CD8-positive, alpha-beta memory T cell (primary cell): ENCODE measurements at regions not wholly inside any gene's neighbourhood (a gene's known extent, or its start where the extent isn't known, plus 50 kb on each side); places are given as distances from the start of the nearest gene placed in this dataset.

Source experiments
- CTCF ChIA-PET: fragments of 350-600 bp; sonication (Branson Sonifier 250); formaldehyde crosslinking; loops from one replicate; lab custom pipeline; 2021; ENCODE audit warnings: antibody characterized with exemption; lab: Charles Lee
- POLR2A ChIA-PET: fragments of 350-600 bp; sonication (Branson Sonifier 250); formaldehyde crosslinking; loops from one replicate; lab custom pipeline; 2021; ENCODE audit warnings: antibody characterized with exemption; lab: Charles Lee
- DNase-seq, 5 donors: peaks; one replicate each; pipeline versions ENCODE4 v3.0.0 to v3.0.0-alpha.2; 2020 to 2022; ENCODE audit warnings: mixed read lengths in 1 of 5
- H3K27ac ChIP-seq: one replicate; pipeline ENCODE4 v1.7.0; 2013; ENCODE audit warnings: low read depth, mild to moderate bottlenecking, low read length, moderate library complexity
- H3K27me3 ChIP-seq: 2 replicates; pipeline ENCODE4 v1.7.0; 2013; ENCODE audit warnings: low read length, mild to moderate bottlenecking; ENCODE audit not compliant: insufficient read depth, poor library complexity, severe bottlenecking
- H3K36me3 ChIP-seq: 2 replicates; pipeline ENCODE4 v1.7.0; 2013; ENCODE audit warnings: mild to moderate bottlenecking, low read length, moderate library complexity; ENCODE audit not compliant: insufficient read depth
- H3K4me1 ChIP-seq: 2 replicates; pipeline ENCODE4 v1.7.0; 2013; ENCODE audit warnings: mild to moderate bottlenecking, low read length, moderate library complexity; ENCODE audit not compliant: insufficient read depth
- H3K4me3 ChIP-seq: 2 replicates; pipeline ENCODE4 v1.7.0; 2013; ENCODE audit warnings: mild to moderate bottlenecking, low read length
- H3K9me3 ChIP-seq: 2 replicates; pipeline ENCODE4 v1.7.0; 2013; ENCODE audit warnings: mild to moderate bottlenecking, low read length
- H3K27ac Mint-ChIP-seq, 8 donors: one replicate each; pipeline ENCODE4 v1.8.0; 2020 to 2021; ENCODE audit warnings: mixed read lengths in 8 of 8, mild to moderate bottlenecking in 6 of 8, inconsistent platforms in 3 of 8, moderate library complexity in 3 of 8
- H3K27me3 Mint-ChIP-seq, 2 donors: one replicate each; pipeline ENCODE4 v1.8.0; 2020 to 2021; ENCODE audit warnings: mixed read lengths in 2 of 2, mild to moderate bottlenecking in 1 of 2, moderate library complexity in 1 of 2
- H3K36me3 Mint-ChIP-seq, 3 donors: one replicate each; pipeline ENCODE4 v1.8.0; 2020 to 2021; ENCODE audit warnings: mixed read lengths in 3 of 3, inconsistent platforms in 1 of 3, mild to moderate bottlenecking in 1 of 3
- H3K4me1 Mint-ChIP-seq, 3 donors: one replicate each; pipeline ENCODE4 v1.8.0; 2020 to 2021; ENCODE audit warnings: mixed read lengths in 3 of 3, inconsistent platforms in 1 of 3, mild to moderate bottlenecking in 1 of 3
- H3K4me3 Mint-ChIP-seq, 7 donors: one replicate each; pipeline ENCODE4 v1.8.0; 2020 to 2021; ENCODE audit warnings: mixed read lengths in 7 of 7, mild to moderate bottlenecking in 6 of 7, moderate library complexity in 4 of 7, inconsistent platforms in 2 of 7
- H3K9me3 Mint-ChIP-seq, 5 donors: one replicate each; pipeline ENCODE4 v1.8.0; 2020 to 2022; ENCODE audit warnings: mixed read lengths in 5 of 5, mild to moderate bottlenecking in 3 of 5, moderate library complexity in 2 of 5, inconsistent platforms in 1 of 5

DNA sequence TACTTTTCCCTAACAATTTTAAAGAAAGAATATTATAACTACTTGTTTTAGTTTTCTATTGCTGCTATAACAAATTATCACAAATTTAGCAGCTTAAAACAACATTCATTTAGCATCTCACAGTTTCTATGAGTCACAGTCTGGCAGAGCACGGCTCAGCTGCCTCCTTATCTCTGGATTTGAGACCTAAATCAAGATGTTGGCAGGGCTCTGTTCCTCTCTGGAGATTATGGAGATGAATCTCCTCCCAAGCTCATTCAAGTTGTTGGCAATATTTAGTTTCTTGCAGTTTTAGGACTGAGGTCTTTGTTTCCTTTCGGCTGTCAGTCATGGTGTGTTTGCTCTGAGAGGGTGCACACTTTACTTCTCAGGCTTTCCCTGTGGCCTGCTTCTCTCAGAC is 1065.8 kb upstream of the EYS start:
- H3K27me3 Mint-ChIP-seq, result no peaks in the 10 kb centered on the region
- no peaks in the 10 kb centered on the region for H3K4me1 Mint-ChIP-seq
- ChIA-PET POLR2A (no interaction called here), CTCF (no interaction called here)
- no peak overlapping the region for H3K4me3 Mint-ChIP-seq
- H3K27ac ChIP-seq, result no peak overlapping the region
- H3K27ac Mint-ChIP-seq, result no peak overlapping the region
- no peaks in the 10 kb centered on the region for H3K4me1 ChIP-seq
- no peak overlapping the region for H3K4me3 ChIP-seq
- H3K9me3 ChIP-seq, result no peaks in the 10 kb centered on the region
- no peaks in the 10 kb centered on the region for H3K36me3 Mint-ChIP-seq
- no peaks in the 10 kb centered on the region for H3K36me3 ChIP-seq
- no peaks in the 10 kb centered on the region for H3K27me3 ChIP-seq
- no peak for DNase-seq
- H3K9me3 Mint-ChIP-seq, result peaks cover 2 to 30% (median 19%) of the 10 kb centered on the region in 5 donors

- no peaks in the 10 kb centered on the region for H3K36me3 Mint-ChIP-seq
- Histone ChIP-seq H3K27me3 (no peaks in the 10 kb centered on the region), H3K27ac (no peak overlapping the region), H3K9me3 (no peaks in the 10 kb centered on the region), H3K36me3 (no peaks in the 10 kb centered on the region), H3K4me3 (no peak overlapping the region), H3K4me1 (no peaks in the 10 kb centered on the region)
- no peak for DNase-seq
- peaks cover under 1 to 29% (median 19%) of the 10 kb centered on the region in 5 donors for H3K9me3 Mint-ChIP-seq
- H3K27me3 Mint-ChIP-seq, result no peaks in the 10 kb centered on the region
- ChIA-PET POLR2A (no interaction called here), CTCF (no interaction called here)
- H3K27ac Mint-ChIP-seq, result no peak overlapping the region
- no peak overlapping the region for H3K4me3 Mint-ChIP-seq
- H3K4me1 Mint-ChIP-seq, result no peaks in the 10 kb centered on the region
Observed at GRCh38 chr6:66771626-66772025, 1064.6 kb upstream of the EYS start.

GRCh38 chr6:66751630-66752029 is 1044.6 kb upstream of the EYS start:
- no peaks in the 10 kb centered on the region for H3K4me1 Mint-ChIP-seq
- no peaks in the 10 kb centered on the region for H3K36me3 Mint-ChIP-seq
- no peak overlapping the region for H3K4me3 Mint-ChIP-seq
- Histone ChIP-seq H3K27me3 (no peaks in the 10 kb centered on the region), H3K27ac (no peak overlapping the region), H3K4me3 (no peak overlapping the region), H3K9me3 (no peaks in the 10 kb centered on the region), H3K4me1 (no peaks in the 10 kb centered on the region), H3K36me3 (no peaks in the 10 kb centered on the region)
- H3K27me3 Mint-ChIP-seq, result no peaks in the 10 kb centered on the region
- CTCF ChIA-PET, result no interaction called here
- no peak for DNase-seq
- POLR2A ChIA-PET, result no interaction called here
- no peak overlapping the region for H3K27ac Mint-ChIP-seq
- H3K9me3 Mint-ChIP-seq, result peaks cover 0 to 14% (median 10%) of the 10 kb centered on the region in 5 donors

DNA sequence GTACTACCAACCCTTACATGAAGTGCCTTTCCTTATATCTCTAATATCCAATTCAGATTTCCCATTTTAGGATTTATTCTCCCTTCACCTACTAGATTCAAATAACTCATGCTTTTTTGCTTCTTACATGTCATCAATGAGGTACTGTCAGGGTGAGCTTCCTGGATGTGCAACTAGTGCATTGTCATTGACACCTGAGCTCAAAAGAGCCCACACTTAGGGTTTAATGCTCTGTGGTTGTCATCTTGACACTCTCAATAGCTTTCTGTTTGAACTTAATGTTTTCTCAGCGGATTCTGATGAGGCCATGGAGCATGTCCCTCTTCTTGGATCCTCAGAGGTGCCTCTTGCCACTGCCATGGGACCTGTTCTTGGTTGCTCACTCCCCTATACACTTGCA is 1033.3 kb upstream of the EYS start:
- Mint-ChIP-seq H3K36me3 (no peaks in the 10 kb centered on the region), H3K9me3 (peaks cover 4 to 19% (median 12%) of the 10 kb centered on the region in 5 donors), H3K4me1 (no peaks in the 10 kb centered on the region), H3K27me3 (no peaks in the 10 kb centered on the region), H3K27ac (no peak overlapping the region), H3K4me3 (no peak overlapping the region)
- CTCF ChIA-PET, result no interaction called here
- Histone ChIP-seq H3K4me1 (no peaks in the 10 kb centered on the region), H3K27ac (no peak overlapping the region), H3K4me3 (no peak overlapping the region), H3K27me3 (no peaks in the 10 kb centered on the region), H3K36me3 (no peaks in the 10 kb centered on the region), H3K9me3 (no peaks in the 10 kb centered on the region)
- DNase-seq, result no peak
- POLR2A ChIA-PET, result no interaction called here

- no peak for DNase-seq
- H3K4me1 Mint-ChIP-seq, result no peaks in the 10 kb centered on the region
- no peak overlapping the region for H3K4me3 Mint-ChIP-seq
- Histone ChIP-seq H3K4me3 (no peak overlapping the region), H3K27me3 (no peaks in the 10 kb centered on the region), H3K27ac (no peak overlapping the region), H3K4me1 (no peaks in the 10 kb centered on the region), H3K36me3 (no peaks in the 10 kb centered on the region), H3K9me3 (no peaks in the 10 kb centered on the region)
- H3K27me3 Mint-ChIP-seq, result no peaks in the 10 kb centered on the region
- ChIA-PET CTCF (no interaction called here), POLR2A (no interaction called here)
- peaks cover 7 to 32% (median 12%) of the 10 kb centered on the region in 5 donors for H3K9me3 Mint-ChIP-seq
- H3K36me3 Mint-ChIP-seq, result no peaks in the 10 kb centered on the region
- H3K27ac Mint-ChIP-seq, result no peak overlapping the region
Observed at GRCh38 chr6:66735106-66735890, 1028.3 kb upstream of the EYS start.

- Mint-ChIP-seq H3K27ac (no peak overlapping the region), H3K9me3 (peaks cover 3 to 34% (median 12%) of the 10 kb centered on the region in 5 donors), H3K27me3 (no peaks in the 10 kb centered on the region), H3K36me3 (no peaks in the 10 kb centered on the region), H3K4me3 (no peak overlapping the region), H3K4me1 (no peaks in the 10 kb centered on the region)
- H3K4me1 ChIP-seq, result no peaks in the 10 kb centered on the region
- CTCF ChIA-PET, result no interaction called here
- DNase-seq, result no peak
- H3K27me3 ChIP-seq, result no peaks in the 10 kb centered on the region
- POLR2A ChIA-PET, result no interaction called here
- H3K36me3 ChIP-seq, result no peaks in the 10 kb centered on the region
- no peak overlapping the region for H3K4me3 ChIP-seq
- H3K27ac ChIP-seq, result no peak overlapping the region
- no peaks in the 10 kb centered on the region for H3K9me3 ChIP-seq
Observed at GRCh38 chr6:66731310-66731709, 1024.3 kb upstream of the EYS start.

- Histone ChIP-seq H3K4me3 (no peak overlapping the region), H3K36me3 (no peaks in the 10 kb centered on the region), H3K9me3 (no peaks in the 10 kb centered on the region), H3K27me3 (no peaks in the 10 kb centered on the region), H3K4me1 (no peaks in the 10 kb centered on the region), H3K27ac (no peak overlapping the region)
- H3K9me3 Mint-ChIP-seq, result peaks cover 2 to 23% (median 4%) of the 10 kb centered on the region in 5 donors
- no peak for DNase-seq
- ChIA-PET CTCF (no interaction called here), POLR2A (no interaction called here)
- H3K4me1 Mint-ChIP-seq, result no peaks in the 10 kb centered on the region
- no peak overlapping the region for H3K4me3 Mint-ChIP-seq
- no peaks in the 10 kb centered on the region for H3K36me3 Mint-ChIP-seq
- no peak overlapping the region for H3K27ac Mint-ChIP-seq
- no peaks in the 10 kb centered on the region for H3K27me3 Mint-ChIP-seq
Observed at GRCh38 chr6:66725670-66726069, 1018.6 kb upstream of the EYS start.

GRCh38 chr6:66717801-66718200 is 1010.8 kb upstream of the EYS start:
- Mint-ChIP-seq H3K4me3 (no peak overlapping the region), H3K27me3 (no peaks in the 10 kb centered on the region), H3K27ac (no peak overlapping the region), H3K4me1 (no peaks in the 10 kb centered on the region), H3K9me3 (peaks cover 0 to 33% (median 10%) of the 10 kb centered on the region in 5 donors), H3K36me3 (no peaks in the 10 kb centered on the region)
- H3K27ac ChIP-seq, result no peak overlapping the region
- H3K36me3 ChIP-seq, result no peaks in the 10 kb centered on the region
- no peak overlapping the region for H3K4me3 ChIP-seq
- no peaks in the 10 kb centered on the region for H3K4me1 ChIP-seq
- ChIA-PET CTCF (no interaction called here), POLR2A (no interaction called here)
- H3K9me3 ChIP-seq, result no peaks in the 10 kb centered on the region
- no peak for DNase-seq
- H3K27me3 ChIP-seq, result no peaks in the 10 kb centered on the region
